ENCODE measurements at regions not wholly inside any gene's neighbourhood (a gene's known extent, or its start where the extent isn't known, plus 50 kb on each side); places are given as distances from the start of the nearest gene placed in this dataset.

DNA sequence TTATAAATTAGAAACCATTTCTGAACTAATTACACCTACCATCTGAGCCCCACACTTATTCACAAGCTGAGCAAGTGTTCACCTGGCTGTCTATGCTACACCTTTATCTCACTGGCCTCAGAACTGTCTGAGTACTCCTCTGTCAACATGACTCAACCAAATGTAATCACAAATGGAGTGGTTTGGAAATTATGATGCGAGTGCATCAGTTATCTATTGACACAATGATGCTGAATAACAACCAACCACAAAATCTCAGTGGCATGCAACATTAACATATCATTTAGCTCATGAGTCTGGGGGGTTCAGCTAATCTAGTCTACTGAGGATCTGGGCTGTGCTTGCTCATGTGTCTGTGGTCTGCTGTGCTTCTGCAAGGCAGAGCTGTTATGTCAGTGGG lies 184.2 kb upstream of the NXPH2 start:
- TF ChIP-seq EZH2 (IDR thresholded peaks at IDR 0.05) (no peak), POLR2AphosphoS5 (IDR thresholded peaks at IDR 0.05; ENCODE audit: borderline replicate concordance, low read depth, low read length) (no peak), FOXP2 (optimal IDR thresholded peaks at IDR 0.05; ENCODE audit: control extremely low read depth, extremely low read length, insufficient read depth) (no peak)
